ENCODE measurements at regions not wholly inside any gene's neighbourhood (a gene's known extent, or its start where the extent isn't known, plus 50 kb on each side); places are given as distances from the start of the nearest gene placed in this dataset.

DNA sequence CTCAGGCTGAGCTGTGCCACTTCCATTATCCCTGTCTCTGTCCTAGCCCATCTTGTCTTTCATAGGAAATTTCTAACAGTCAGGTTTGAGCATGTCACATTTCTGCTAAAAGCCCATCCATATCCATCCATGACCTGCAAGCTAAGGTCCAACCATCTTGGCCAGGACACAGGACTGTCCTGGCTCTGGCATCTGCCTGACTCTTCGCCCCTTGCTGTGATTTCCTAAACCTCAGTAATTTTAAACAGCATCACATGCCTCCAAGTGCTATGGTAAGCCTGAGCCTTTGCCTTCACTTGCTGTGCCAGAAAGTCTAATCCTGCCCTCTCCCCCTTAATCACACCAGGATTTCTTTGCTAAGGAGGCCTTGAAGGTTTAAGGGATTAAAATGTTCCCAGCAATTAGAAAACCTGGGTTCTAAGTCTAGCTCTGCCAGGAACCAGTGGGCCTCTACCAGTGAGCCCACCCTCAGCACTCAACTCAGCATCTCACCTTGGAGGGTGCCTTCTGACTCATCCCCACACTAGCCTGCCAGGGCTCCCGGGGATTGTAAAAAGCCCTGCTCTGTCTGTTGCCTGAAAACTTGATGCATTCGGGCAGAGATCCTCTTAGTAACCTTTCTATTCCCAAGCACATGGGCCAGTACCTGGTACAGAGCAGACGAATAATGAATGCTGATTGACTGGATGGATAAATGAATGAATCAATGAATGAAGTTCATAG lies 411.0 kb downstream of the LRATD1 start:
- TF ChIP-seq CTCF (IDR thresholded peaks at IDR 0.05; ENCODE audit: insufficient read depth, missing control alignments), result no peak
- FAIRE-seq, result no peak
- no peak for DNase-seq (ENCODE audit: insufficient read length, low spot score)

DNA sequence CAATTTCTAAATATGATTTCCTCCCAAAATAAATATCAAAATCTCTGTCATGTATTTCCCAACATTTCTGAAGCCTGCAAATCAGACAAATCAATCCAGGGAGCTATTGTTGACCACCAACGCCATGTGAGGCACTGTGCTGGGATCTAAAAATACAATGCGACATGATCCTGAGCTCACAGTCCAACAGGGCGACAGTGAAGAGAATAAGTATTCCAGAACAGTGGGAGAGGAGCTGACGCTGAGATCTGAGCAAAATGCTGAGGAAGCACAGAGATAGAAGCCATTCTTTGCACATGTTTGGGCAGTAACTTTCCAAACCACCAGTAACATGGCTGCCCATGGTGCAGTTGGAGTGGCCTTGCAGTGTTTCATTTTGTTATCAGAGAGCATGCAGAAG lies 412.5 kb downstream of the LRATD1 start:
- no peak for DNase-seq (ENCODE audit: insufficient read length, low spot score)
- no peak for FAIRE-seq
- no peak for TF ChIP-seq CTCF (IDR thresholded peaks at IDR 0.05; ENCODE audit: insufficient read depth, missing control alignments)

- FAIRE-seq, result no peak
- DNase-seq (ENCODE audit: insufficient read length, low spot score), result no peak
- no peak for TF ChIP-seq CTCF (IDR thresholded peaks at IDR 0.05; ENCODE audit: insufficient read depth, missing control alignments)
Observed at GRCh38 chr2:15047184-15047583, 414.7 kb downstream of the LRATD1 start.

- DNase-seq (ENCODE audit: insufficient read length, low spot score) (no peak), FAIRE-seq (no peak)
- no peak for TF ChIP-seq CTCF (IDR thresholded peaks at IDR 0.05; ENCODE audit: insufficient read depth, missing control alignments)
Observed at GRCh38 chr2:15048000-15048399, 415.5 kb downstream of the LRATD1 start.

DNA sequence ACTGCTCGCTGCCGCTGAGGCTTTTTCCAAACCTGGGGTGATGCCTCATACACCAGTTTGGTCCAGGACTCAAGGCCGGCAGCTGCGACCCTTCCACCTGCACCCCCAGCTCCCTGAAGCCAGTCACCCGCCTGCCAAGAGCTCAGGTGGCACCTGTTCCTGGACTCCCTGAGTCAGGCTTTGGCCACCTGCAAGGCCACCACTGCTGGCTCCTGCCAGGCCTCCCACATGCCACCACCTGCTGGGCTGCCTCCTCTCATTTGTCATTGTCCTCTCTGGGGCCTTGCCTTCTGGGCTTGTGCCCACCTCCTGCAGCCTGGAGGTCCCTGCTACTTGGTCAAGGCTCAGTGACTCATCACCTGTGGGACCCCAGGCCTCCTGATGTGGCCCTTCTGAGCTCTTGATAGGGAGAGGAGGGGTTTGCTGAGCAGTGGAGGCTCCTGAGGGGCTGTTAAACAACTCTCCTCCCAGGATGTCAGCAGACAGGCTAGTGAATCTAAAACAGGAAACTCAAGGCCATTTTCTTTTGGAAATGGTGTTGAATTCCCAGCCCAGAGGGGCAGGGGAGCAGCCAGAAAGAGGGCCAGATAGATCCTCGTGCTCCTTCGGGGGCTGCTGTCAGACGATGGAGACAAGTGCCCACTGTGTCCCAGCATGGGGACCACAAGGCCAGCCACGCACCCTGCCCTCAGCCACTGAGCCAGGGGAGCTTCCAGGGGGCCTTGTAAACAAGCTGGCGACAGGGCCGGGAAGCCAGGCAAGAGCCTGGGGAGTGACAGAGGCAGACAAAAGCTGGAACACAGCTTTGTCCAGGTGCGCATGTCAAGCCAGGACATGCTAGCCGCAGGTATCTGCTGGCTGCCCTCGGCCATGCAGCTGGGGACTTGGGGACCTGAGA lies 416.8 kb downstream of the LRATD1 start:
- no peak for FAIRE-seq
- no peak for TF ChIP-seq CTCF (IDR thresholded peaks at IDR 0.05; ENCODE audit: insufficient read depth, missing control alignments)
- no peak for DNase-seq (ENCODE audit: insufficient read length, low spot score)

- no peak for TF ChIP-seq CTCF (IDR thresholded peaks at IDR 0.05; ENCODE audit: insufficient read depth, missing control alignments)
- FAIRE-seq (no peak), DNase-seq (ENCODE audit: insufficient read length, low spot score) (no peak)
Observed at GRCh38 chr2:15050483-15050882, 418.0 kb downstream of the LRATD1 start.

DNA sequence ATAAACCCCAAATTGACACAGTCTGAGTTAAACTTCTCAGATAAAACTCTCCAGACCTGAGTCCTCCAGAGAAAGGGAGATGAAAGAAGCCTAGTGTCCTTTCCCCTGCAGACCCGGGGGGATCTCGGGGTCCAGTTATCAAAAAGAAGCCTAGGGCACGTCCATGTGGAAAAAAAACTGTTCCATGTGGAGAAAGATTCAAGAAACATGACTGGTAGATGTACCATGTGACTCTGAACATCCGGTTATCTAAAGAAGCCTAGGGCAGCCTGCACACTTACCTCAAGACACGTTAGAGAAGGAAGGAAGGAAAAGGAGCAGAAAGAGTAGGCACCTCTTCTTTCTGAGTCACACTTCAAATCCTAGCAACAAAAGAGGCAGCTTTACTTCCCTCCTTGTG lies 421.0 kb downstream of the LRATD1 start:
- FAIRE-seq (no peak), DNase-seq (ENCODE audit: insufficient read length, low spot score) (no peak)
- TF ChIP-seq CTCF (IDR thresholded peaks at IDR 0.05; ENCODE audit: insufficient read depth, missing control alignments), result no peak

Measured in D721Med (cell line).